K562 (cell line): ENCODE measurements at regions not wholly inside any gene's neighbourhood (a gene's known extent, or its start where the extent isn't known, plus 50 kb on each side); places are given as distances from the start of the nearest gene placed in this dataset.

Experiments used
- ATAC-seq: fragments of 200-7000 bp; cut with Tn5 transposase; 3 replicates; pipeline ENCODE4 v1.9.1; 2020; ENCODE audit warnings: moderate library complexity
- BruUV-seq: library from RNA; stranded (reverse); fragments of 400-500 nt; replicated peaks from 2 replicates; lab custom pipeline; 2021; lab: Mats Ljungman, UMichigan
- CTCF ChIA-PET: fragments of 300-600 bp; formaldehyde crosslinking; extraction: SDS; loops from one replicate; lab custom pipeline; 2021; ENCODE audit warnings: low intra/inter-chr PET ratio; lab: Yijun Ruan, JAX
- POLR2A ChIA-PET: fragments of 300-600, 350-650 bp; sonication (Branson Sonifier 250); formaldehyde crosslinking; extraction: SDS; loops from one replicate; lab custom pipeline; 2021; ENCODE audit warnings: antibody characterized with exemption, inconsistent platforms; lab: Yijun Ruan, JAX
- DNase-seq, 4 experiments: peaks; one replicate each; pipeline versions ENCODE4 v3.0.0 to v3.0.0-alpha.2; 2011 to 2018; ENCODE audit warnings: low spot score in 3 of 4, mixed read lengths in 3 of 4; ENCODE audit errors: extremely low read depth in 1 of 4
- FAIRE-seq: peaks from 2 replicates; lab custom pipeline; 2011; peaks lifted over from hg19 to GRCh38; lab: Jason Lieb, UNC
- H2AFZ ChIP-seq: 2 replicates; pipeline ENCODE4 v1.6.0; 2011; ENCODE audit warnings: low read depth, low read length, control low read depth, inconsistent platforms
- H3K27ac ChIP-seq: fragments of 200-600 bp; 3 replicates; pipeline ENCODE4 v1.8.0; 2011; ENCODE audit warnings: low read depth, mild to moderate bottlenecking, control low read depth, inconsistent platforms, low read length, moderate library complexity, mixed read lengths; ENCODE audit errors: extremely low read depth
- H3K27me3 ChIP-seq, 2 experiments: fragments of 300-600 bp in 1 of 2; 2 replicates in 1 of 2; 3 replicates in 1 of 2; pipeline versions ENCODE4 v1.6.0 to v1.8.0; 2011; ENCODE audit warnings: inconsistent platforms in 2 of 2, low read length in 2 of 2, mild to moderate bottlenecking in 1 of 2, mixed read lengths in 1 of 2, moderate library complexity in 1 of 2; ENCODE audit not compliant: control insufficient read depth in 2 of 2, insufficient read depth in 2 of 2
- H3K36me3 ChIP-seq: fragments of 300-600 bp; 3 replicates; pipeline ENCODE4 v1.8.0; 2011; ENCODE audit warnings: mild to moderate bottlenecking, low read length, inconsistent platforms; ENCODE audit not compliant: control insufficient read depth, insufficient read depth
- H3K4me1 ChIP-seq, 2 experiments: fragments of 200-600 bp in 1 of 2; replicated peaks in 1 of 2; 2 replicates in 1 of 2; 3 replicates in 1 of 2; pipeline versions ENCODE4 v1.5.1 to v1.8.0; 2011; ENCODE audit warnings: inconsistent platforms in 2 of 2, low read length in 2 of 2, mild to moderate bottlenecking in 1 of 2, mixed read lengths in 1 of 2, moderate library complexity in 1 of 2; ENCODE audit not compliant: control insufficient read depth in 2 of 2, insufficient read depth in 2 of 2
- H3K4me2 ChIP-seq: 2 replicates; pipeline ENCODE4 v1.6.1; 2011; ENCODE audit warnings: low read length, control low read depth, inconsistent platforms, mixed read lengths; ENCODE audit not compliant: insufficient read depth
- H3K4me3 ChIP-seq: fragments of 200-600 bp; sonication (generic), shearing (Covaris generic); 2 replicates; pipeline ENCODE4 v1.5.1; 2016; ENCODE audit warnings: control low read depth, inconsistent platforms
- H3K79me2 ChIP-seq: fragments of 200-600 bp; 3 replicates; pipeline ENCODE4 v1.8.0; 2011; ENCODE audit warnings: low read length, inconsistent platforms; ENCODE audit not compliant: control insufficient read depth, insufficient read depth
- H3K9ac ChIP-seq, 2 experiments: 2 replicates each; pipeline versions ENCODE4 v1.6.0 to v1.6.1; 2011; ENCODE audit warnings: low read depth in 2 of 2, low read length in 2 of 2, control low read depth in 1 of 2, inconsistent platforms in 1 of 2, mild to moderate bottlenecking in 1 of 2, mixed read lengths in 1 of 2; ENCODE audit not compliant: insufficient read depth in 1 of 2
- H3K9me1 ChIP-seq: one replicate; pipeline ENCODE4 v1.6.0; 2011; ENCODE audit warnings: inconsistent platforms, mild to moderate bottlenecking, low read length, moderate library complexity; ENCODE audit not compliant: control insufficient read depth, insufficient read depth
- H3K9me3 ChIP-seq: replicated peaks from 2 replicates; pipeline ENCODE4 v1.5.1; 2011; ENCODE audit warnings: low read depth, low read length, inconsistent platforms; ENCODE audit not compliant: control insufficient read depth, insufficient read depth
- H4K20me1 ChIP-seq: replicated peaks from 2 replicates; pipeline ENCODE4 v1.6.1; 2011; ENCODE audit warnings: low read length, inconsistent platforms, mixed read lengths; ENCODE audit not compliant: control insufficient read depth, insufficient read depth
- CREBBP ChIP-seq: IDR thresholded peaks from one replicate; pipeline ENCODE4 v1.6.1; 2012; ENCODE audit warnings: low read depth, mild to moderate bottlenecking, control low read depth, inconsistent platforms, low read length
- GABPA ChIP-seq: fragments of 200-800 bp; sonication (Bioruptor generic); conservative IDR thresholded peaks from 2 replicates; pipeline ENCODE4 v1.6.1; 2016; ENCODE audit warnings: low read depth, missing genetic modification characterization, missing compliant biosample characterization
- GTF2A2 ChIP-seq: IDR thresholded peaks from 2 replicates; pipeline ENCODE4 v1.6.1; 2016; ENCODE audit warnings: mild to moderate bottlenecking, missing genetic modification characterization, missing compliant biosample characterization
- ZC3H4 ChIP-seq: sonication (generic); formaldehyde crosslinking; IDR thresholded peaks from 2 replicates; pipeline ENCODE4 v1.9.0; 2021; ENCODE audit warnings: missing genetic modification reagents, borderline replicate concordance
- ZNF121 ChIP-seq: sonication (generic); formaldehyde crosslinking; conservative IDR thresholded peaks from 2 replicates; pipeline ENCODE4 v1.8.0; 2022; ENCODE audit warnings: missing genetic modification reagents
- ZNF408 ChIP-seq: fragments of 250-450 bp; sonication (Bioruptor Pico); IDR thresholded peaks from 2 replicates; pipeline ENCODE4 v1.4.0; 2020; ENCODE audit warnings: low read depth, mild to moderate bottlenecking, moderate library complexity
- WGBS: fragments of 100-300 bp; shearing (Covaris generic); methylation state at CpG from one replicate; pipeline ENCODE4 v1.1.6; 2016; ENCODE audit warnings: low coverage, mixed read lengths; ENCODE audit not compliant: insufficient coverage; ENCODE audit errors: missing lambda C conversion rate; 5-methylcytosine and 5-hydroxymethylcytosine counted together
- in situ Hi-C: fragments of 300-500 bp; cut with MboI; formaldehyde crosslinking; loops from 4 replicates; pipeline ENCODE4 v1.15.0; 2018; ENCODE audit warnings: inconsistent platforms, mixed read lengths
- intact Hi-C: fragments of 100-400 bp; cut with micrococcal nuclease; formaldehyde crosslinking; loops from 2 replicates; pipeline ENCODE4 v1.14.2; 2022
- TF ChIP-seq, protein P1 (sequence below): sonication (generic); formaldehyde crosslinking; IDR thresholded peaks from 2 replicates; pipeline ENCODE4 v1.8.1; 2022; ENCODE audit warnings: missing genetic modification reagents
- TF ChIP-seq, protein P2 (sequence below): fragments of 200-400 bp; formaldehyde crosslinking; IDR thresholded peaks from 2 replicates; pipeline ENCODE4 v1.6.1; 2017; ENCODE audit warnings: mild to moderate bottlenecking, low read depth, low read length, moderate library complexity

DNA sequence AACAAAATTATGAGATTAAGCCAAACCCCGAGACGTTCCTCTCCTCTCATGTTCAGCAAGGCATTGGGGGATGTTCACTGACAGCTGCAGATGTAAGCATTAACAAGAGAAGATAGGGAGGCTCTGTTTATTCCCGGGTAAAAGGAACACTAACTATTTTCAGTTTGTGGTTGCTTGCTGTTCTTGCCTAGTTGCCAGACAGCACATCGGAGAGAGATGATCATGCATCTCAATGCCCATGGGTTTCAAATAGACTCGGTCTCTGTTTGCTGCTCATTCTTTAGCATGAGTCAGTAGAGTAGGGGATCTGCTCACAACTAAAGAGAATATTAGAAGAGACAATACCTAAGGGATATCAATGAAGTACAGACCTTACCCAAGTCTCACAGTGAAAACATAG, 78.3 kb downstream of the TMEM100 start (continued):
- TF ChIP-seq, protein P1, sequence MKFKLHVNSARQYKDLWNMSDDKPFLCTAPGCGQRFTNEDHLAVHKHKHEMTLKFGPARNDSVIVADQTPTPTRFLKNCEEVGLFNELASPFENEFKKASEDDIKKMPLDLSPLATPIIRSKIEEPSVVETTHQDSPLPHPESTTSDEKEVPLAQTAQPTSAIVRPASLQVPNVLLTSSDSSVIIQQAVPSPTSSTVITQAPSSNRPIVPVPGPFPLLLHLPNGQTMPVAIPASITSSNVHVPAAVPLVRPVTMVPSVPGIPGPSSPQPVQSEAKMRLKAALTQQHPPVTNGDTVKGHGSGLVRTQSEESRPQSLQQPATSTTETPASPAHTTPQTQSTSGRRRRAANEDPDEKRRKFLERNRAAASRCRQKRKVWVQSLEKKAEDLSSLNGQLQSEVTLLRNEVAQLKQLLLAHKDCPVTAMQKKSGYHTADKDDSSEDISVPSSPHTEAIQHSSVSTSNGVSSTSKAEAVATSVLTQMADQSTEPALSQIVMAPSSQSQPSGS (CRISPR knock-in tag), result no peak
- TF ChIP-seq ZC3H4 (CRISPR knock-in tag) (no peak), ZNF121 (CRISPR knock-in tag) (no peak), CREBBP (no peak)

DNA sequence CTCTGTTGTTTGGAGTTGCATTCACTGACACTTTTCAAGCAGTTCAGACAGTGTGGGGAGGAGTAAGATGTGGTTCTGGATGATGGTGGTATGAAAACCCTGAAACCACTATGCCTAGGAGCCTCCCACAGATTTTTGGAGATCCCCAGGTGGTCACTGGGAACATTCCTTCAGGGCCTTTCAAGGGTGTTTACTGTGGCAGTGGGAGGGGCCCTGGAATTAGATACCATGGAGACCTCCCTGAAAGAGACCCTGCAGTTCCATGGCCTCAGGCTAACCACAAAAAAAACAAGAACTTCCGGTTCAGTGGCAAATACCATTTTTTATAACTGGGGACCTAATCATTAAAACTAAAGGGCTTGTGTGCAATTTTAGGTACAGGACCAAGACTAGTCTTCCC, 79.9 kb downstream of the TMEM100 start:
- H3K4me3 ChIP-seq, result no peak overlapping the region
- 0% methylated on average over 1 of the region's 1 CpG for WGBS
- H3K79me2 ChIP-seq, result no peaks in the 10 kb centered on the region
- no peaks in the 10 kb centered on the region for H3K36me3 ChIP-seq
- TF ChIP-seq GABPA (tag), result 0 out of 2 replicates have a peak, but pooled peaks have one; percentile 32
- no peak for TF ChIP-seq GTF2A2
- TF ChIP-seq ZNF408 (CRISPR knock-in tag), result no peak
- TF ChIP-seq, protein P2, sequence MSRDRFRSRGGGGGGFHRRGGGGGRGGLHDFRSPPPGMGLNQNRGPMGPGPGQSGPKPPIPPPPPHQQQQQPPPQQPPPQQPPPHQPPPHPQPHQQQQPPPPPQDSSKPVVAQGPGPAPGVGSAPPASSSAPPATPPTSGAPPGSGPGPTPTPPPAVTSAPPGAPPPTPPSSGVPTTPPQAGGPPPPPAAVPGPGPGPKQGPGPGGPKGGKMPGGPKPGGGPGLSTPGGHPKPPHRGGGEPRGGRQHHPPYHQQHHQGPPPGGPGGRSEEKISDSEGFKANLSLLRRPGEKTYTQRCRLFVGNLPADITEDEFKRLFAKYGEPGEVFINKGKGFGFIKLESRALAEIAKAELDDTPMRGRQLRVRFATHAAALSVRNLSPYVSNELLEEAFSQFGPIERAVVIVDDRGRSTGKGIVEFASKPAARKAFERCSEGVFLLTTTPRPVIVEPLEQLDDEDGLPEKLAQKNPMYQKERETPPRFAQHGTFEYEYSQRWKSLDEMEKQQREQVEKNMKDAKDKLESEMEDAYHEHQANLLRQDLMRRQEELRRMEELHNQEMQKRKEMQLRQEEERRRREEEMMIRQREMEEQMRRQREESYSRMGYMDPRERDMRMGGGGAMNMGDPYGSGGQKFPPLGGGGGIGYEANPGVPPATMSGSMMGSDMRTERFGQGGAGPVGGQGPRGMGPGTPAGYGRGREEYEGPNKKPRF, result no peak
- DNase-seq (no peak), FAIRE-seq (no peak), ATAC-seq (no peak)
- no peak overlapping the region for H3K9ac ChIP-seq
- ChIA-PET POLR2A (no interaction called here), CTCF (interaction anchor here (3.0 kb wide), 1 partner anchor 116 kb away, joined by 17 read pairs; no protein-coding TSS in a partner anchor)
- H3K4me2 ChIP-seq, result no peak overlapping the region
- no TSS peak for BruUV-seq
- no peaks in the 10 kb centered on the region for H3K9me1 ChIP-seq
- H3K27me3 ChIP-seq, result no peaks in the 10 kb centered on the region
- 0 out of 2 replicates have a peak, but pooled peaks cover 2% of the 10 kb centered on the region for H3K9me3 ChIP-seq
- in situ Hi-C loops (no loop called here), intact Hi-C loops (no loop called here)
- no peak overlapping the region for H3K27ac ChIP-seq
- H4K20me1 ChIP-seq, result no peaks in the 10 kb centered on the region
- peaks cover 0 to 4% of the 10 kb centered on the region in 2 experiments; a peak in 2 of 5 replicates for H3K4me1 ChIP-seq
- H2AFZ ChIP-seq, result no peak overlapping the region
